Endothelial cell of umbilical vein (primary cell): ENCODE measurements at regions not wholly inside any gene's neighbourhood (a gene's known extent, or its start where the extent isn't known, plus 50 kb on each side); places are given as distances from the start of the nearest gene placed in this dataset.

Experiments used
- BruUV-seq: library from RNA; stranded (reverse); fragments of 400-500 nt; replicated peaks from 2 replicates; lab custom pipeline; 2021; lab: Mats Ljungman, UMichigan
- CTCF ChIA-PET: fragments of 300-600, 350-600 bp; sonication (Branson Sonifier 250); formaldehyde crosslinking; loops from one replicate; lab custom pipeline; 2021; ENCODE audit warnings: antibody characterized with exemption, inconsistent platforms; lab: Charles Lee
- POLR2A ChIA-PET: fragments of 300-600, 350-600 bp; sonication (Branson Sonifier 250); formaldehyde crosslinking; loops from one replicate; lab custom pipeline; 2021; ENCODE audit warnings: antibody characterized with exemption, inconsistent platforms; lab: Charles Lee
- DNase-seq: peaks from one replicate; pipeline ENCODE4 v3.0.0-alpha.2; 2011; ENCODE audit warnings: low read depth, low spot score
- FAIRE-seq: peaks from 2 replicates; lab custom pipeline; 2011; peaks lifted over from hg19 to GRCh38; lab: Jason Lieb, UNC
- H2AFZ ChIP-seq: 2 replicates; pipeline ENCODE4 v1.6.0; 2012; ENCODE audit warnings: low read depth, low read length, control low read depth, inconsistent platforms
- H3K27ac ChIP-seq: 2 replicates; pipeline ENCODE4 v1.5.1; 2011; ENCODE audit warnings: low read depth, mild to moderate bottlenecking, control low read depth, low read length, moderate library complexity; ENCODE audit not compliant: insufficient read depth
- H3K27me3 ChIP-seq, 2 experiments: 2 replicates each; pipeline versions ENCODE4 v1.6.0 to v1.6.1; 2011; ENCODE audit warnings: low read length in 2 of 2, mixed read lengths in 1 of 2; ENCODE audit not compliant: control insufficient read depth in 2 of 2, insufficient read depth in 2 of 2
- H3K36me3 ChIP-seq, 2 experiments: 2 replicates in 1 of 2; 3 replicates in 1 of 2; pipeline ENCODE4 v1.5.1; 2011; ENCODE audit warnings: low read length in 2 of 2, mild to moderate bottlenecking in 1 of 2, moderate library complexity in 1 of 2; ENCODE audit not compliant: control insufficient read depth in 2 of 2, insufficient read depth in 2 of 2; ENCODE audit errors: extremely low read depth in 1 of 2
- H3K4me1 ChIP-seq: 3 replicates; pipeline ENCODE4 v1.5.1; 2011; ENCODE audit warnings: mild to moderate bottlenecking, low read length; ENCODE audit not compliant: control insufficient read depth, insufficient read depth; ENCODE audit errors: extremely low read depth
- H3K4me2 ChIP-seq: 2 replicates; pipeline ENCODE4 v1.6.1; 2011; ENCODE audit warnings: low read length, control low read depth, mixed read lengths; ENCODE audit not compliant: insufficient read depth
- H3K4me3 ChIP-seq, 3 experiments: fragments of 200-600 bp in 1 of 3; sonication (generic), shearing (Covaris generic) in 1 of 3; replicated peaks in 1 of 3; 2 replicates each; pipeline ENCODE4 v1.5.1; 2011 to 2016; ENCODE audit warnings: control low read depth in 3 of 3, low read length in 3 of 3, mild to moderate bottlenecking in 2 of 3, inconsistent platforms in 1 of 3, low read depth in 1 of 3, moderate library complexity in 1 of 3; ENCODE audit not compliant: insufficient read depth in 1 of 3
- H3K79me2 ChIP-seq: 2 replicates; pipeline ENCODE4 v1.6.0; 2012; ENCODE audit warnings: low read length, inconsistent platforms; ENCODE audit not compliant: control insufficient read depth, insufficient read depth
- H3K9ac ChIP-seq: replicated peaks from 2 replicates; pipeline ENCODE3; 2011; ENCODE audit warnings: low read length, control low read depth; ENCODE audit not compliant: insufficient read depth; ENCODE audit errors: extremely low read depth
- H3K9me1 ChIP-seq: replicated peaks from 3 replicates; pipeline ENCODE4 v1.6.0; 2011; ENCODE audit warnings: mild to moderate bottlenecking, low read length; ENCODE audit not compliant: control insufficient read depth, insufficient read depth; ENCODE audit errors: extremely low read depth
- H3K9me3 ChIP-seq: replicated peaks from 2 replicates; pipeline ENCODE4 v1.5.1; 2012; ENCODE audit warnings: low read length, inconsistent platforms; ENCODE audit not compliant: control insufficient read depth, insufficient read depth
- H4K20me1 ChIP-seq: replicated peaks from 2 replicates; pipeline ENCODE3; 2011; ENCODE audit warnings: mild to moderate bottlenecking, low read length; ENCODE audit not compliant: control insufficient read depth, insufficient read depth; ENCODE audit errors: extremely low read depth
- CTCF ChIP-seq, 2 donors: IDR thresholded peaks; 1 replicate in 1 of 2; 2 replicates in 1 of 2; pipeline ENCODE4 v1.5.1; 2011; ENCODE audit warnings: low read length in 2 of 2, mild to moderate bottlenecking in 2 of 2, moderate library complexity in 2 of 2, control low read depth in 1 of 2, inconsistent platforms in 1 of 2, low read depth in 1 of 2; ENCODE audit not compliant: insufficient read depth in 1 of 2; ENCODE audit errors: extremely low read depth in 1 of 2
- EZH2 ChIP-seq: IDR thresholded peaks from 2 replicates; pipeline ENCODE4 v1.6.1; 2012; ENCODE audit warnings: borderline replicate concordance, low read depth, mild to moderate bottlenecking, moderate library complexity, low read length, inconsistent platforms; ENCODE audit not compliant: severe bottlenecking
- FOS ChIP-seq: IDR thresholded peaks from 2 replicates; pipeline ENCODE4 v1.6.1; 2011; ENCODE audit warnings: mild to moderate bottlenecking, low read length, moderate library complexity, borderline replicate concordance; ENCODE audit not compliant: insufficient read depth
- GATA2 ChIP-seq: IDR thresholded peaks from 2 replicates; pipeline ENCODE4 v1.7.0; 2011; ENCODE audit warnings: low read depth, mild to moderate bottlenecking, moderate library complexity, mixed read lengths, low read length; ENCODE audit not compliant: insufficient read length, insufficient read depth
- JUN ChIP-seq: IDR thresholded peaks from 2 replicates; pipeline ENCODE4 v1.6.1; 2011; ENCODE audit warnings: borderline replicate concordance, low read depth; ENCODE audit not compliant: insufficient read length, insufficient read depth
- MYC ChIP-seq: IDR thresholded peaks from one replicate; pipeline ENCODE4 v1.6.1; 2011; ENCODE audit warnings: mild to moderate bottlenecking, low read depth, low read length
- POLR2A ChIP-seq: IDR thresholded peaks from 2 replicates; pipeline ENCODE4 v1.6.1; 2012; ENCODE audit warnings: low read depth, mild to moderate bottlenecking, control low read depth, low read length
- POLR2AphosphoS5 ChIP-seq: IDR thresholded peaks from 2 replicates; pipeline ENCODE4 v1.6.1; 2012; ENCODE audit warnings: low read depth, mild to moderate bottlenecking, control low read depth, low read length, moderate library complexity; ENCODE audit not compliant: insufficient read depth
- dilution Hi-C: fragments of 300-500 bp; cut with MboI; formaldehyde crosslinking; loops from one replicate; pipeline ENCODE4 v1.15.0; 2019; ENCODE audit warnings: low sequenced_read_pairs; ENCODE audit not compliant: extremely low pct_ligation_motif_present
- intact Hi-C: fragments of 100-400 bp; cut with micrococcal nuclease; formaldehyde crosslinking; loops from one replicate; pipeline ENCODE4 v1.10.0; 2022
- TF ChIP-seq, protein P1 (sequence below): IDR thresholded peaks from 2 replicates; pipeline ENCODE4 v1.6.1; 2011; ENCODE audit not compliant: insufficient read depth, insufficient read length

- intact Hi-C loops = no loop called here
- Histone ChIP-seq H3K4me2 (no peak overlapping the region), H3K79me2 (no peaks in the 10 kb centered on the region), H4K20me1 (no peaks in the 10 kb centered on the region), H3K36me3 (no peaks in the 10 kb centered on the region), H2AFZ (no peak overlapping the region), H3K27me3 (no peaks in the 10 kb centered on the region), H3K27ac (no peak overlapping the region), H3K4me3 (no peak overlapping the region), H3K9ac (no peak overlapping the region), H3K9me1 (no peaks in the 10 kb centered on the region), H3K9me3 (no peaks in the 10 kb centered on the region), H3K4me1 (no peaks in the 10 kb centered on the region)
- BruUV-seq = no TSS peak
- ChIA-PET CTCF (no interaction called here), POLR2A (no interaction called here)
- DNase-seq = no peak
- TF ChIP-seq FOS (no peak), JUN (no peak), POLR2AphosphoS5 (no peak), EZH2 (no peak), GATA2 (no peak), CTCF (IDR thresholded peaks at IDR 0.05; ENCODE audit: extremely low read depth in 1 of 2, insufficient read depth in 1 of 2, low read depth in 1 of 2, low read length in 2 of 2) (no peak), POLR2A (no peak), MYC (no peak)
- TF ChIP-seq, protein P1, sequence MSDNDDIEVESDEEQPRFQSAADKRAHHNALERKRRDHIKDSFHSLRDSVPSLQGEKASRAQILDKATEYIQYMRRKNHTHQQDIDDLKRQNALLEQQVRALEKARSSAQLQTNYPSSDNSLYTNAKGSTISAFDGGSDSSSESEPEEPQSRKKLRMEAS = no peak
- FAIRE-seq = no peak
- dilution Hi-C loops = no loop called here
These were observed 433.1 kb upstream of the C2CD4B start for GRCh38 chr15:62598217-62598616.
